ENCODE measurements at regions not wholly inside any gene's neighbourhood (a gene's known extent, or its start where the extent isn't known, plus 50 kb on each side); places are given as distances from the start of the nearest gene placed in this dataset.

- DNase-seq (ENCODE audit: low read depth) = no peak
- no peak for TF ChIP-seq CTCF (conservative IDR thresholded peaks at IDR 0.05; ENCODE audit: control insufficient read depth, insufficient read depth, low read depth, low read length)
- H3K4me3 ChIP-seq (ENCODE audit: control insufficient read depth, low read depth, low read length) = no peak overlapping the region
Observed at GRCh38 chr2:236393101-236393500, 128.9 kb upstream of the ASB18 start.

GRCh38 chr2:236393581-236393980 is 129.4 kb upstream of the ASB18 start:
- TF ChIP-seq CTCF (conservative IDR thresholded peaks at IDR 0.05; ENCODE audit: control insufficient read depth, insufficient read depth, low read depth, low read length) = no peak
- DNase-seq (ENCODE audit: low read depth) = no peak
- H3K4me3 ChIP-seq (ENCODE audit: control insufficient read depth, low read depth, low read length) = no peak overlapping the region

- no peak for TF ChIP-seq CTCF (conservative IDR thresholded peaks at IDR 0.05; ENCODE audit: control insufficient read depth, insufficient read depth, low read depth, low read length)
- no peak for DNase-seq (ENCODE audit: low read depth)
- no peak overlapping the region for H3K4me3 ChIP-seq (ENCODE audit: control insufficient read depth, low read depth, low read length)
Observed at GRCh38 chr2:236394571-236394970, 130.4 kb upstream of the ASB18 start.

- no peak for DNase-seq (ENCODE audit: low read depth)
- no peak for TF ChIP-seq CTCF (conservative IDR thresholded peaks at IDR 0.05; ENCODE audit: control insufficient read depth, insufficient read depth, low read depth, low read length)
- no peak overlapping the region for H3K4me3 ChIP-seq (ENCODE audit: control insufficient read depth, low read depth, low read length)
Observed at GRCh38 chr2:236395067-236395466, 130.9 kb upstream of the ASB18 start.

- H3K4me3 ChIP-seq (ENCODE audit: control insufficient read depth, low read depth, low read length) = no peak overlapping the region
- no peak for DNase-seq (ENCODE audit: low read depth)
- TF ChIP-seq CTCF (conservative IDR thresholded peaks at IDR 0.05; ENCODE audit: control insufficient read depth, insufficient read depth, low read depth, low read length) = no peak
Observed at GRCh38 chr2:236396818-236397350, 132.7 kb upstream of the ASB18 start.

- no peak for TF ChIP-seq CTCF (conservative IDR thresholded peaks at IDR 0.05; ENCODE audit: control insufficient read depth, insufficient read depth, low read depth, low read length)
- no peak for DNase-seq (ENCODE audit: low read depth)
- no peak overlapping the region for H3K4me3 ChIP-seq (ENCODE audit: control insufficient read depth, low read depth, low read length)
Observed at GRCh38 chr2:236397681-236398080, 133.5 kb upstream of the ASB18 start.

GRCh38 chr2:236399409-236399808 is 135.2 kb upstream of the ASB18 start:
- TF ChIP-seq CTCF (conservative IDR thresholded peaks at IDR 0.05; ENCODE audit: control insufficient read depth, insufficient read depth, low read depth, low read length) = no peak
- DNase-seq (ENCODE audit: low read depth) = no peak
- H3K4me3 ChIP-seq (ENCODE audit: control insufficient read depth, low read depth, low read length) = no peak overlapping the region

Data from fibroblast of mammary gland (primary cell).